ENCODE measurements at regions not wholly inside any gene's neighbourhood (a gene's known extent, or its start where the extent isn't known, plus 50 kb on each side); places are given as distances from the start of the nearest gene placed in this dataset.
"Not testable (repeated sequence)": the region's sequence is repeated elsewhere in the genome, so short reads cannot be mapped to it uniquely, and the experiment has no call there.

DNA sequence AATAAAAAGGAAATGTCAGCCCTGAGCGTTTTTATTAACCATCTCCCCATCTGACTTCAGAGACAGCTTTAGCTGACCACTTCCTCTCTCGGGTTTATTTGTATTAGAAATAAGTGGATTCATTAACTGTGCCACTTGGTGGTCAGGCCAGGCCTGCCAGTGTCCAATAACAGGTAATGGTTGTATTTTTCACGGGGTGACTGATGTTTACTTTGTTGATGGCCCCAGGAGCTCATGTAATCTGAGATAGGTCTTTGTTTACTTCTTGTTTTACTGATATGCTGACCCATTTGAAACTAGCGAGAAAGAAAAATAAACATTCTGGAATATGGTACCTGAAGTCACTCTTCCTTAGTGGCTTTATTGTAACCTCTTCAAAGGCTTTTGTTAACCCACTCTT, 504.3 kb upstream of the SLC35B3 start:
- intact Hi-C loops (cut with DNase I, micrococcal nuclease), result no loop called here
- DNase-seq (no peak), ATAC-seq (no peak)

- DNase-seq (no peak), ATAC-seq (no peak)
- intact Hi-C loops (cut with DNase I, micrococcal nuclease), result no loop called here
Observed at GRCh38 chr6:8934318-8934717, 499.0 kb upstream of the SLC35B3 start.

- DNase-seq, result no peak
- no peak for ATAC-seq
- intact Hi-C loops (cut with DNase I, micrococcal nuclease), result no loop called here
Observed at GRCh38 chr6:8930009-8930408, 494.7 kb upstream of the SLC35B3 start.

GRCh38 chr6:8920244-8920643, 484.9 kb upstream of the SLC35B3 start:
- DNase-seq; ATAC-seq; intact Hi-C loops (cut with DNase I, micrococcal nuclease): not testable (repeated sequence)

DNA sequence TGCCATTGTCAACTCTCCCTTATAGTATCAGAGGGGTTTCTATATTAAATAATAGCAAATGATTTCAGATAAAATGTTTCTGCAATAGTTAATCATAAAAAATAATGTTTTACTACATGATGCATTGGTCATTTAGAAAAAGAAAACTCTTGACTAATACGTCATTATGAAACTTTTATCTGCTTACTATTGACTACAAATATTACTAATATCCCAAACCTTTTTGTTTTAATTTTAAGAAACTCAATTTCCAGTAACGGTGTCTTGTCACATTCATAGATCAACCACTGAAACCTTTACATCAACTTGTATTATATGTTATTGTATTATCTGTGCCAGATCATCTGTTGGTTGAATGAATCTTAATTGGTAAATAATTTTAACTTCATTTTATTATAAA, 482.9 kb upstream of the SLC35B3 start:
- ATAC-seq (no peak), DNase-seq (no peak)
- intact Hi-C loops (cut with DNase I, micrococcal nuclease), result no loop called here

DNA sequence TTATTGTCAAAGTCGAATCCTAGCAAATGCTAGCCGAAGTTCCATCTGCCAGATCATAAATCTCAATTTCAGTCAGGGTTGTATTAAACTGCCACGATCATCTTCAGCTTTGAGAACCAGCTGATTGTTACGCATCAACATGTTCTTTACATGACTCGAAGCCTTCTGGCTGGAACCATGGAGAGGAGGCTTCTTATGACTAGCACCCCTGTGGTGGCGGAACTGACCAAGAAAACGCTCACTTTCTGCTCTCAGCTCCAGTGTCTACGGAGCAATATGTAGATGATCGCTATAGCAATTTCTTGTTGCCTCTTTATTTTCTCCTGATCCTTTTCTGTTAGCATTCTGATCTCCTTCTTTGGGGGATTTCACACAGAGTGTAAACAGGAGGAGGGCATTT, 479.4 kb upstream of the SLC35B3 start:
- DNase-seq, result no peak
- intact Hi-C loops (cut with DNase I, micrococcal nuclease), result no loop called here

GRCh38 chr6:8908638-8909037, 473.3 kb upstream of the SLC35B3 start:
- DNase-seq (no peak), ATAC-seq (no peak)
- intact Hi-C loops (cut with DNase I, micrococcal nuclease), result no loop called here

More for the DNA sequence above, 479.4 kb upstream of the SLC35B3 start:
- ATAC-seq, result no peak

GRCh38 chr6:8906699-8907098, 471.4 kb upstream of the SLC35B3 start:
- intact Hi-C loops (cut with DNase I, micrococcal nuclease), result no loop called here
- DNase-seq (no peak), ATAC-seq (no peak)

DNA sequence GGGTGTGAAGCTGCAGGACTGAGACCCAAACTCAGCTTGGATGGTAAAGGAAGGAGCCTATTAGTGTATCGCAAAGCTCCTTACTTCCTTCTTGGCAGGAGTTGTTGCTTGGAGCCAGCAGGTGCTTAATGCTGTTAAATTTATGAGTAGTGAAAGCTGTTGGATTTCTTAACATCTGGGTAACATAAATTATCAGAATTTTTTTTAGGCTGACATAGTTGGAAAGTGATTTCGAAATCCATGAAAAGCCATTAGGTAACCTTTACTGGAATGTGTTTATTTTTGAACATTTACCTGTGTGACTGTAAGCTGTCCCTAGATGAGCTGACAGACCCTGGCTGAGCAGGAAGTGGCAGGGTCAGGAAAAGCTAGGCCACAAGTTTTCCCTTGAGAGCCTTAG, 470.4 kb upstream of the SLC35B3 start:
- no peak for ATAC-seq

DNA sequence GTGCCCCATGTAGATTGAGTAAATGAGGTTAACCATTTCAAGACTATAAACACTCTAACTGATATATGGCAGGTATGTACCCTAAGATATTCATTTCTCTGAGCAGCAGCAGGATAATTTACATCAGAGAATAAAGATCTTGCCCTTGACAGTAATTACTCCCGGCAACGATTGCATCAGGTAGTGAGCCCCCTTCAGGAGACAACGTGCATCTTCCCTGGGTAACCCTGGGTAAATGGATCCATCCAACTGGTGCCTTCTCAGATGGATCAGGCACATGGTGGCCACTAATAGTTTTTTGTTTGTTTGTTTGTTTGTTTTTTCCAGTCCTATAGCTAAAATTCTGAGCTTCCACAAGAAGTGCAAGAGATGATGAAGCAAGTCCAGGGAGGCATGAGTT, 469.4 kb upstream of the SLC35B3 start:
- no peak for DNase-seq

More for the DNA sequence above, 470.4 kb upstream of the SLC35B3 start:
- intact Hi-C loops (cut with DNase I, micrococcal nuclease), result no loop called here
- DNase-seq, result no peak

GRCh38 chr6:8900056-8900455, 464.7 kb upstream of the SLC35B3 start:
- ATAC-seq (no peak), DNase-seq (no peak)
- intact Hi-C loops (cut with DNase I, micrococcal nuclease), result no loop called here

More for the DNA sequence above, 469.4 kb upstream of the SLC35B3 start:
- ATAC-seq, result no peak
- intact Hi-C loops (cut with DNase I, micrococcal nuclease), result no loop called here

DNA sequence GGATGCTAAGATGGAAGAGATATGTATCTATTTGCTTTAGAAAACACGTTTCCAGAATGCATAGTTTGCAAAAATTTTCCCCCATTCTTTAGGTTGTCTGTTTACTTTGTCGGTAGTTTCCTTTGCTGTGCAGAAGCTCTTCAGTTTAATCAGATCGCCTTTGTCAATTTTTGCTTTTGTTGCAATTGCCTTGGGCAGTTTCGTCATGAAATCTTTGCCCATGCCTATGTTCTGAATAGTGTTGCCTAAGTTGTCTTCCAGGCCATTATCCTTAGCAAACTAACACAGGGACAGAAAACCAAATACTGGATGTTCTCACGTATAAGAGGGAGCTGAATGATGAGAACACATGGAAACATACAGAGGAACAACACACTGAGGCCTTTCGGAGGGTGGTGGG, 454.2 kb upstream of the SLC35B3 start:
- ATAC-seq, result no peak
- intact Hi-C loops (cut with DNase I, micrococcal nuclease), result no loop called here

DNA sequence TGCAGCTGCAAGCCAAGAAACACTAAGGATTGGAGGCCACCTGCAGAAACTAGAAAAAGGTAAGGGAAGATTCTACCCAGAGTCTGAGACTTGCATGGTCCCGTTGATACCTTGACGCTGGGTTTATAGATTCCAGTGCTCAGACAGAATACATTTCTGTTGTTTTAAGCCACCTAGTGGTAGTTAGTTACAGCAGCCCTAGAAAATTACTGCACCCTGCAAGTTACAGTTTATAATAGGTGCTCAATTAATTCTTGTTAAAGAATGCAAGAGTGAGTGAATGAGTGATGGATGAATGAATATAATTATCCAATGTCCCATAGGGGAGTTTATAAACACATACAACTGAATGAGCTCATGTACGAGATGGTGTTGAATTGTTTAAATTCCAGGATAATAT, 453.1 kb upstream of the SLC35B3 start:
- intact Hi-C loops (cut with DNase I, micrococcal nuclease), result no loop called here
- DNase-seq (no peak), ATAC-seq (no peak)

More for the DNA sequence above, 454.2 kb upstream of the SLC35B3 start:
- no peak for DNase-seq

DNA sequence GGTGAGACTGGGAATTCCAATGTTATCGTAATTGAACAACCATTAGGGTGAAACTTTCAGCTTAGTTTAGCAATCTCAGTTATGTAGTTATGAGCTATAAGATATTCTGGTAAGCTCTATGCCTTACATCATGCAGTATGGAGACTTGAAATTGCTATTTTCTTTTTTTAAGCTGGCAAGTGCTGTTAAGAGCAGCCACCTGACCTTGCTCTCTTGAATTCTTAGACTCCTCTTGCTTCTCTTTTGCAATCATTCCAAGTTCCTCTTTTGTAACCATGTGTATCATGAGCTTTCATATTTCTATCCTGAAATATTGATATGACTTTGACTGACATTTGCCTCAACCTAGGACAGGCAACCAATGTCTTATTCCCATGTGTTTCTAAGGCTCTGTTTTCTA, 446.3 kb upstream of the SLC35B3 start:
- DNase-seq, result no peak
- ATAC-seq, result no peak
- intact Hi-C loops (cut with DNase I, micrococcal nuclease), result no loop called here

DNA sequence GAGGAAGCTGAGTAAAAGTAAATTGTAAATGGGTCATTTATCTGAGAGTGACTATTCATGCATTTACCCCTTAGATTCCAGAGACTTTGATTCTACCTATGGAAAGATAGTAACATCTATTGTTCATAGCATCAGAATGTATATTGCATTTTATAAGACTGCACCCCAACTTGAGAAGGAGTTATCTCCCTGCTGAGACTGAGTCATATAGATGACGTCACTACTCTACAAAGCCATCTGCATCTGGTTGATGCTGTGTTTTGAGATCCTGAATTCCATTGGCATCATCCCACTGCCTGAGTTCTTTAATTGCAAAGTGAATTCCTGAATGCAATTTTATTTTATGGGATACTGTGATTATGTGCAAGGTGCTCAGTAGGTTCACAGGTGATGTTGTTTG, 444.0 kb upstream of the SLC35B3 start:
- DNase-seq (no peak), ATAC-seq (no peak)
- intact Hi-C loops (cut with DNase I, micrococcal nuclease), result no loop called here

DNA sequence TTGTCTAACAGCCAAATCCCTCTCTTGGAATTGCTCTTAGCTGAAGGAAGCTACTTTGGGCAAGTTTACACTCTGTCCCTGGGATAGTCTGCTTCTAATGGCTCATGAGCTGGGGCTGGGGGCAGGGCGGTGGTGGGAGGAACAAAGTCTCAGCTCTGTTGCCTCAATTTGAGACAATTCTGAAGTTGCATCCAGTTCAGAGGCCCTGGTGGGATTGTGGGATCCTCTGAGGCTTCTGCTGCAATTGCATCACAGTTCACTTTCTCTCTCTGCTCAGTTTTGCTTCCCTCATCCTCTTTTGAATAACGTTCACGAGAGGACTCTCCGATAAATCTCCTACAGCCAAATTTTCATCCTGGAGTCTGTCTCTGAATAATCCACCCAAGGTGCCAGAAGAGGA, 440.6 kb upstream of the SLC35B3 start:
- ATAC-seq (no peak), DNase-seq (no peak)
- intact Hi-C loops (cut with DNase I, micrococcal nuclease), result no loop called here

DNA sequence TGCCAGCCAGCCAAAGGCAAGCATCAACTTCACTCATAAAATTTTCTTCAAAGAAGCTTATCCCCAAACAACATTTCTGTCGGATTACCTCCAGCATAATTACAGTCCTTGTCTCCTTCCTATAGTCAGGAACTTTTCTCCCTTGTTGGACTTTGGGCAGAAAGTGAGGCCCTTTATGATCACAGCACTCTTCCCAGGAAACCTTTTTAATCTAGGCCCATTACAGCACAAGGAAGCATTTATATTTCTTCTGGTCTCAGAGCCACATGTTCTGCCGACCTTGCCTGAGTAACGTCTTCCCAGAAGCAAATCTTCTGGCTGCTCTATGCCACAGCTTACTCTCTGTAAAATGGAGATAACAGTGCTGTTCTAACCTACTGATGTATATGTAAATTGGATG, 437.2 kb upstream of the SLC35B3 start:
- intact Hi-C loops (cut with DNase I, micrococcal nuclease), result no loop called here
- peak; percentile 54 for ATAC-seq
- no peak for DNase-seq

DNA sequence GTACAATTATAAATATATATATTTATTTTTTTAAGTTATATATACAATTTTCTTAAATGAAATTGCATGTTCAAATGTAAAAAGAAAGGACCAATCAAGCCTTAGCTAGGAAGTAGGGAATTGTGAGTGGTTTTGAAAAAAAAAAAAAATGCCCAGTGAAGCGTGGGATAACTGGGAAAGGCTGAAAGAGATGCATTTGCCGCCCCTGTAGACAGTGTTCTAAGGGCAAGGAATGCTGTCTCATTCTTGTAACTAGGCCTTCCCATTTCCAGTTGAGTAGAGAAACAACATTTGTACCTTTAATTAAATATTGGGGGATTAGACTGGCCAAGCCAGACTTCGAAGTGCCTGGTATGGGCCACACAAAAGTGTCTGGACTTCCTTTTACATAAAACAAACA, 430.1 kb upstream of the SLC35B3 start:
- ATAC-seq, result no peak
- intact Hi-C loops (cut with DNase I, micrococcal nuclease), result no loop called here
- DNase-seq, result no peak

GRCh38 chr6:8860671-8861070, 425.3 kb upstream of the SLC35B3 start:
- DNase-seq (no peak), ATAC-seq (no peak)
- intact Hi-C loops (cut with DNase I, micrococcal nuclease), result no loop called here

DNA sequence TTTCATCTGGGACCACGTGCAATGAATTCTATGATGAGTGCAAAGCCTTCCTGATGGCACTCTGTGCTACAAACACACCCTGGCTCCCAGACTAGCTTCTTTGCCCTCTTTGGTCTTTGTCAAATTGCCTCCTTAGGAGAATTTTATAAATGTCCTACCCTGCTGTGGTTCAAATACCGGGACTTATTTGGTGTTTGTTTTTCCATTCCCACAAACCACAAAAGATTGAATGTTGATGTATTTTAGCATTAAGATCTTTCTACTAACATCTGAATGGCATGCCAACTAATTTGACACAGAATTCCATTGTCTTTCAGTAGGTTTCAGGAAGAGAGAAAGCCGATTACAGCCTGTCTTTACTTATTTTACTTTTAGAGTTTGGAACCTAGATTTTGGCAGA, 424.2 kb upstream of the SLC35B3 start:
- no peak for DNase-seq
- intact Hi-C loops (cut with DNase I, micrococcal nuclease), result no loop called here
- no peak for ATAC-seq

DNA sequence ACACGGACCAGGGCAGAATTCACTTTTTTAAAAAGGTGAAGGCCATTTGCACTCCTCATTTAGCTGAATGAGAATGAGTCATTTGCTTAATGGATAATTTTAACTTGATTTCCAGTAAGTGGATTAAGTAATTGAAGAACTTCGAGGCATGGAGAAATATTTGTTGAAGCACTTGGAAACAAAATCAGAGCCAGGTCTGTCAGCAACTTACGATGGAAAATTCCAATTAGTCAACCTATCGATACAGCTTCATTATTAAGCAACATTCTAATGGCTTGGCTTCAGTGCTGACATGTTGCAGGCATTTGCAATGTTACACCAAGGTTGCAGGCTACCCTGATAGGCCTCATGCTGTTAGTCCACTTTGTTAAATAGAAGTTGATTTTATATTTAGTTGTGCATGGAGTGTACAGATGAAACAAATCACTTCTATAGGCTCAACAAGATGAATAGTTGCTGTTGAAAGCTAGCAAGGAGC, 423.5 kb upstream of the SLC35B3 start:
- no peak for DNase-seq
- intact Hi-C loops (cut with DNase I, micrococcal nuclease), result no loop called here
- ATAC-seq, result no peak

- ATAC-seq (no peak), DNase-seq (no peak)
- intact Hi-C loops (cut with DNase I, micrococcal nuclease), result no loop called here
Observed at GRCh38 chr6:8857160-8857559, 421.8 kb upstream of the SLC35B3 start.

Measured in left colon (tissue), 2 donors.